Activated CD4-positive, alpha-beta T cell treated with anti-CD3 and anti-CD28 coated beads, Interleukin-2, amount 10 ng/mL, durations not matched to agents 24 days and 14 days (primary cell): ENCODE measurements at regions not wholly inside any gene's neighbourhood (a gene's known extent, or its start where the extent isn't known, plus 50 kb on each side); places are given as distances from the start of the nearest gene placed in this dataset.

Experiments used
- DNase-seq: peaks from one replicate; pipeline ENCODE4 v3.0.0; 2022
- H3K27ac Mint-ChIP-seq: one replicate; pipeline ENCODE4 v1.8.0; 2022; ENCODE audit warnings: mild to moderate bottlenecking, mixed read lengths
- H3K27me3 Mint-ChIP-seq: one replicate; pipeline ENCODE4 v1.8.0; 2022; ENCODE audit warnings: mixed read lengths
- H3K36me3 Mint-ChIP-seq: one replicate; pipeline ENCODE4 v1.8.0; 2022; ENCODE audit warnings: low read depth, mild to moderate bottlenecking, mixed read lengths
- H3K4me1 Mint-ChIP-seq: one replicate; pipeline ENCODE4 v1.8.0; 2021; ENCODE audit warnings: mixed read lengths
- H3K4me3 Mint-ChIP-seq: one replicate; pipeline ENCODE4 v1.8.0; 2022; ENCODE audit warnings: mild to moderate bottlenecking, moderate library complexity, mixed read lengths
- H3K9me3 Mint-ChIP-seq: one replicate; pipeline ENCODE4 v1.8.0; 2021; ENCODE audit warnings: mixed read lengths
- intact Hi-C: fragments of 100-400 bp; cut with micrococcal nuclease; formaldehyde crosslinking; loops from one replicate; pipeline ENCODE4 v1.15.1; 2023

DNA sequence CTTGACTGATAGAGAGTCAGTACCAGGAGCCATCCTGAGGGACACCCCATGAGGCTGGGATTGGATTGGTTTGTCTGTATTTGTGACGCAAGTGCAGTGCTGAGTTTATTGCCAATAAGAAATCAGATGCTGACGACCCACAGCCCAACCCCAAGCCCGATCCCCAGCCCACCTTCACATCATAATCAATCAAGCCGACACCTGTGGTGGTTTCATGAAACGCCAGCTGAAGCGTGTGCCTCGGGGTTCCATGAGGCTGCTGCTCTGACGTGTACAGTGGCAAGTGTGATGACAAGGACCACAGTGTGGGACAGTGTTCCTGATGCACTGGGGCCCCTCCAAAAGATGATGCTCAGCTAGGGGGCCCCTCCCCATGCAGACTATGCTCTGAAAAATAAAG, 62.1 kb upstream of the C14orf180 start:
- Mint-ChIP-seq H3K27me3 (no peaks in the 10 kb centered on the region), H3K9me3 (peaks cover 2% of the 10 kb centered on the region), H3K4me1 (no peaks in the 10 kb centered on the region), H3K4me3 (no peak overlapping the region), H3K36me3 (no peaks in the 10 kb centered on the region), H3K27ac (no peak overlapping the region)
- DNase-seq: no peak
- intact Hi-C loops: no loop called here

DNA sequence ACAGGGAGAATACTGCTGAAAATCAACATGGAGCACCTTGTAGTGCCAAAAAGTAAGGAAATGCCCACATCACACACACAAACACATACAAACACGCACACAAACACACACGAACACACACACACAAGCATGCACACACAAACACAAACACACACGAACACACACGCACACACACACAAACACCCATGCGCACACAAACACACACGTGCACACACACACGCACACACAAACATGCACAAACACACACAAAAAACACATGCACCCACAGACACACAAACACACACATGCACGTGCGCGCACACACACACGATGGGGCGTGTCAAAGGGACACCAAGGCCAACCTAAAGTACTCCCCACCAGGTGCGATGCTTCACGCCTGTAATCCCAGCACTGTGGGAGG, 61.7 kb upstream of the C14orf180 start:
- Mint-ChIP-seq H3K27me3 (no peaks in the 10 kb centered on the region), H3K36me3 (no peaks in the 10 kb centered on the region), H3K4me3 (no peak overlapping the region), H3K9me3 (peaks cover 2% of the 10 kb centered on the region), H3K27ac (no peak overlapping the region), H3K4me1 (no peaks in the 10 kb centered on the region)
- DNase-seq: no peak
- intact Hi-C loops: no loop called here

DNA sequence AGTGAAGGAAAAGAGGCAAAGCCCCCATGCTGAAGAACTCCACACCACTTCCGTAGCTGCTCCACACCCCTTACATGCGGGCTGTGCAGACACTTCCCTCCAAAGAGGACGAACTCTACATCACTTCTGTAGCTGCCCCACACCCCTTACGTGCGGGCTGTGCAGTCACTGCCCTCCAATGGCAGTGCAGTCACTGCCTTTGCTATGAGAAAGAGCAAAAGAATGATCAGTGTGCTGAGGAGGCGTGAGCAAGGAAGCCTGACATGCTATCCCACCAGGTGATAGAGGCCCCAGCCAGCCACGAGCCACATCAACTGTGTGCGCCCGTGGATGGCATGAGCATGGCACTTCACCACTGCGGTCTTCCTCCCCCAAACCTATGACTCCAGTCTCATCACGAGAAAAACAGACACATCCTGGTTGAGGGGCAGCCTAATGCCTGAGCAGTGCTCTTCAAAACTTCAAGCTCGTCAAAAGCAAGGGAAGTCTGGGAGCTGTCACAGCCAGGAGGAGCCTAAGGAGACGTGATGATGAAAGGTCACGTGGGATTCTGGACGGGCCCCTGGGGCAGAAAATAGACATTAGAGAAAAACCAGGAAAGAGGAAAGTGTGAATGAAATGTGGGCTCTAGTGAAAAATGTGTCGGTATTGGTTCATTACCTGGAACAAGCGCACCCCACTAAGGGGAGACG, 60.8 kb upstream of the C14orf180 start:
- H3K9me3 Mint-ChIP-seq: peaks cover 2% of the 10 kb centered on the region
- H3K4me3 Mint-ChIP-seq: no peak overlapping the region
- H3K27me3 Mint-ChIP-seq: no peaks in the 10 kb centered on the region
- intact Hi-C loops: no loop called here
- no peak overlapping the region for H3K27ac Mint-ChIP-seq
- no peak for DNase-seq
- no peaks in the 10 kb centered on the region for H3K36me3 Mint-ChIP-seq
- H3K4me1 Mint-ChIP-seq: no peaks in the 10 kb centered on the region

DNA sequence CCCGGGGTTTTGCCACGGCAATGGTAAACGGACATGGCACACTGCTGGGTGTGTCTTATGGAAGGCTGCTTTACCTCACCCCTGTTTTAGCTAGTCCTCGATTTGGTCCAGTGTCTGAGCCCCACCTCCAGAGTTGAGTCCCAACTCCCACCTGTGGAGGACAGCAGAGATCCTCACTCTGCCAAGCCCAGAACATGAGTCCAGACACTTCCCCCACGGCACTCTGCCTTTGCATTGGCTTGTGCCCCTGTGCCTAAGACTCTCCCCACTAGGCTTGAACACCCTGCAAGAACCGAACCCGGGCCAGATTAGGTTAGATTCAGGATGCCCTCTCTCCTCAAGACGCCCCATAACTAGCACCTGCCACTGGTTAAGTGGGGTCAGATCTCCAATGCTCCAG, 59.8 kb upstream of the C14orf180 start:
- Mint-ChIP-seq H3K4me3 (no peak overlapping the region), H3K27ac (no peak overlapping the region), H3K9me3 (peaks cover 2% of the 10 kb centered on the region), H3K4me1 (no peaks in the 10 kb centered on the region), H3K27me3 (no peaks in the 10 kb centered on the region), H3K36me3 (no peaks in the 10 kb centered on the region)
- DNase-seq: no peak
- intact Hi-C loops: no loop called here

DNA sequence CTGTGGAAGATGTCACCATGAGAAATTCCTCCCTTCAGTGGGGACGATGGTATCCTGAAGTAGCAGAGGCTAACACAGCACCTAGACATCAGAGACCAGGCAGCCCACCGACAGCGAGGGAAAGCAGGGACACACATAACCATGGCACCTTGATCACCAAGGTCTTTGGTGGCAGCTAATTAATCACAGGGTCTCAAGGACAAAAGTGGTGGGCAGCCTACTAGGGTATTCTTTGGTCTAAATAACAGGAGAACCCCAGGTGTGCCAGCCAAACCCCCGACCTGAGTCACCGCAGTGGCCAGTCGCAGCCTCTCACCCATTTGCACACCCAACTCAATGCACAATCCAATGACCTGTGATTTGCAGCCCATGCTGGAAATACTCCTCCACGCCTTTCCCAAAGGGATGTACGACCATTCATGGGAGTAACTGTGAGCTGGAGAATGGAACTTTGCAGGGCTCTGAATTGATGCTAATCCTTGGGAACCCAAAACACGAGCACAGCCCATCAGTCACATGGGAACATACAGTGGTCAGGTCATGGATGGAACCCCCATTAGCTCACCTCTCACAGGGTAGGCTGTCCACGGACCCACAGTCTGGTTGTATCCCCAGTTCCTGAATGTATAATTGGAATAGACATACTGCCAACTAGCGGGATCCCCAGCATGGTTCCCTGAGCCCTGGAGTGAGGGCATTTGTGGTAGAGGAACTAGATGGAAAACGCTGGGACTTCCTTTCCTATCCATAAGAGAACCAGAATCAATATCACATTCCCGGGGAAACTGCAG, 58.7 kb upstream of the C14orf180 start:
- Mint-ChIP-seq H3K4me3 (no peak overlapping the region), H3K4me1 (no peaks in the 10 kb centered on the region), H3K36me3 (no peaks in the 10 kb centered on the region), H3K9me3 (peaks cover 2% of the 10 kb centered on the region), H3K27ac (no peak overlapping the region), H3K27me3 (no peaks in the 10 kb centered on the region)
- DNase-seq: no peak
- intact Hi-C loops: no loop called here

DNA sequence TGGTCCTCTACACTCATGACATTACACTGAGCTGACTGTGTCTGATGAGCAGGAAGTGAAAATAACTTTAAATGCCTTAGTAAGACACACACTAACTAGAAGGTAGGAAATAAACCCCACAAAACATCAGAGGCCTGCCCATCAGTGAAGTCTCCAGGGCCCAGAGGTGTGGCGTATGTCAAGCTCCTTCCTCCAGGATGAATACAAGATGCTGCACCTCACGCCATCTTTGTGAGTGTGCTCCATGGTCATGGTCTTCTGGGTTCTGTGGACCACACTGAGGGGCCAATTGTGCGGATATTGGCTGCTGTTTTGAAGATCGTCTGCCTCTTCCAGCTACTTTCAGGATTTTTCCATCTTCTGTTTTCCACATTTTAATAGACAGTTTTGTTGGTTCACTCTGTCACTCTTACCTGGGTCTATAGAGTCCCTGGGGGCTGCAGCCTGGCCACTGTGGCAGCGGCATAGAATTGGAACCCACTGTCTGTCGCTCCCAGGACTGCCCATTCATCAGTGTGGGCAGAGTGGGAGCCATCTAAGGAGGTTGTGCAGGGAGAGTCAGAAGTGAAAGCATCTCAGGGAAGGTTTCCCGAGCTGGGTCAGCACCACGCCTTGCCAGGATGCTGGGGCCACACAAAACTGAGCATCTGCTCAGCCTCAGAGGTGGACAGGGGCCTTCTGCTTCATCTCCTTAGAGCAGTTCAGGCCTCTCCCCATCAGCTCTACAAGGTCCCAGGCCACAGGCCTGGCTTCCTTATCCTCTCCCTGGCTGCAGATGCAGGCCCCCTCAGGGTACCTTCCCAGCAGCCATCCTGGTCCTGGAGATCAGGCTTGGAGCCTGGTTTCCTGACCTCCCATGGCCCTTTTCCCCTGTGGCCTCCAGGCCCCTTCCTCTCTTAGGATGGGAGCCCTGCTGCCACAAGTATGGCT, 57.5 kb upstream of the C14orf180 start:
- Mint-ChIP-seq H3K27me3 (no peaks in the 10 kb centered on the region), H3K9me3 (peaks cover 9% of the 10 kb centered on the region), H3K4me1 (no peaks in the 10 kb centered on the region), H3K36me3 (no peaks in the 10 kb centered on the region), H3K27ac (no peak overlapping the region), H3K4me3 (no peak overlapping the region)
- intact Hi-C loops: no loop called here
- no peak for DNase-seq

DNA sequence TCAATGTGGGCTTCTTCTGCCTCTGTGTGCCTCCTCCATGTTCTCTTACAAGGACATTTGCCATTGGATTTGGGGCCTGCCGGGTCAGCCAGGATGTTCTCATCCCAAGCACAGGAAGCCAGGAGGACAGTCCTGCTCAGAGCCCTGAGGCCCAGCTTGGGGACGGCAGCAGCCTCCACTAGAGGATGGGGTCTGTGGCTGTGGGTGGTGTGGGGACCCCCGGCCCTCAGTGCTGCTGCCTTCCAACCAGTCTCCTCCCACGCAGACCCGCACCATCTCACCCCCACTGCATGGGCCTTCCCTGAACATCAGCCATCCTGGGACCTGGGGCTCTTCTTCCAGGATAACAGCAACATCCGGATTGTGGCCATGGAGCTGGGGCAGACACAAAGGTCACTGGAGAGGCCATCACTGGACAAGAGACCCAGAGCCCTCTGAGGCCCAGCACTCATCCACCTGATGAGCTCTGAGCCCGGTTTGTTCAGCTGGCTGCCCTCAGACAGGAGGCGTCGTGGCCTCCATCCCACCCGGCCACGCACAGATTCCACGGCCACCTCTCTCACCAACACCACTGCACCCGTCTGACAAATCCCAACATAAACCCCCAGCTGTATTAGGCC, 56.5 kb upstream of the C14orf180 start:
- Mint-ChIP-seq H3K27me3 (no peaks in the 10 kb centered on the region), H3K4me3 (no peak overlapping the region), H3K27ac (no peak overlapping the region), H3K9me3 (peaks cover 13% of the 10 kb centered on the region), H3K36me3 (no peaks in the 10 kb centered on the region), H3K4me1 (no peaks in the 10 kb centered on the region)
- DNase-seq: no peak
- intact Hi-C loops: no loop called here

DNA sequence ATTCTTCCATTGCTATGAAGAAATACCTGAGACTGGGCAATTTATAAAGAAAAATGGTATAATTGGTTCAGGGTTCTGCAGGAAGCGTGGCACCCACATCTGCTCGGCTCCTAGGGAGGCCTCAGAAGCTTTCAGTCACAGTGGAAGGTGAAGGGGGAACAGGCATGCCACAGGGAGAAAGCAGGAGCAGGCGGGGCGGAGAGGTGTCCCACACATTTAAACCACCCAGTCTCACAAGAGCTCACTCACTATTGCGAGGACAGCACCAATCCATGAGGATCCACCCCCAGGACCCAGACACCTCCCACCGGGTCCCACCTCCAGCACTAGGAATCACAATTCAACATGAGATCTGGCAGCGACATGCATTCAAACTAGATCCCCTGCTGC, 56.0 kb upstream of the C14orf180 start:
- Mint-ChIP-seq H3K27ac (no peak overlapping the region), H3K4me1 (no peaks in the 10 kb centered on the region), H3K27me3 (no peaks in the 10 kb centered on the region), H3K36me3 (no peaks in the 10 kb centered on the region), H3K4me3 (no peak overlapping the region), H3K9me3 (peaks cover 16% of the 10 kb centered on the region)
- intact Hi-C loops: no loop called here
- DNase-seq: no peak

DNA sequence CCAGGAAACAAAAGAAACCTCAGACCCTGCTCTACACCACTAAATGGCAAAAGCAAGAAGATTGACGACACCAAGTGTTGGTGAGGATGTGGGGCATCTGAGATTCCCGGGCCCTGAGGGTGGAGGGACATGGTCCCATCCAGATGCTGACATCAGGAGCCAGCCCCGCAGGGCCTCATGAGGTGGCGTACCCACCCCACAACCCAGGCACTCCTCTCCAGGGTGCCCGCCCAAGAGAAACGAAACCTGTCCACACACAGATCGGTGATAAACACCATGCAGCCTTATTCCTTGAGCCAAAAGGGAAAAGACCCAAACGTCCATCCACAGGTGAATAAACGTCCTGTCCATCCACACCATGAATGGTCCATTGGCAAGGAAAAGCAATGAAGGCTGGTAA, 54.8 kb upstream of the C14orf180 start:
- no peaks in the 10 kb centered on the region for H3K36me3 Mint-ChIP-seq
- peaks cover 16% of the 10 kb centered on the region for H3K9me3 Mint-ChIP-seq
- intact Hi-C loops: no loop called here
- H3K27ac Mint-ChIP-seq: no peak overlapping the region
- DNase-seq: no peak
- no peaks in the 10 kb centered on the region for H3K4me1 Mint-ChIP-seq
- H3K4me3 Mint-ChIP-seq: no peak overlapping the region
- no peaks in the 10 kb centered on the region for H3K27me3 Mint-ChIP-seq

DNA sequence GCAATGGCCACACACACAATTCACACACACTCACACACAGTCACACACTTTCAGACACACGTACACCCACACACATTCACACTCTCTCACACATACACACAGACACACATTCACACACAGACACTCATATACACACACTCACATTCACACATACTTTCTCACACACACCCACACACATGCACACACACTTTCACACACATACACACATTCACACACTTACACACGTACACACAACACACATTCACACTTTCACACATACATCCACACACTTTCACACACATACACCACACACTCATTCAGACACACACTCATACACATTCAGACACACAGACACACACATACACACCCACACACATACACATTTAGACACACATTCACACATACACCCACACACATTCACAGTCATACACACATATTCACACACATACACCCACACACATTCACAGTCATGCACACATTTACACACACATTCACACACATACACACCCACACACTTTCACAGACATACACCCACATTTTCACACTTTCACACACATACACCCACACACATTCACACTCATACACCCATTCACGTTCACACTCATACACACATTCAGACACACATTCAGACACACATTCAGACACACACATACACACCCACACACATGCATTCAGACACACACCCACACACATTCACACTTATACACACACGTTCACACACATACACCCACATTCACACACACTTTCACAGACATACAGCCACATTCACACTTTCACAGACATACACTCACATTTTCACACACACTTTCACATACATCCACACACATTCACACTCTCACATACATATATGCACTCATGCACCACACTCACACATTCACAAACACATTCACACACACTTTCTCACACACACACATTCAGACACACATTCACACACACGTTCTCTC, 52.6 kb upstream of the C14orf180 start:
- Mint-ChIP-seq H3K4me3 (no peak overlapping the region), H3K36me3 (no peaks in the 10 kb centered on the region), H3K27ac (no peak overlapping the region), H3K4me1 (no peaks in the 10 kb centered on the region), H3K9me3 (peaks cover 16% of the 10 kb centered on the region), H3K27me3 (no peaks in the 10 kb centered on the region)
- no peak for DNase-seq
- intact Hi-C loops: no loop called here

DNA sequence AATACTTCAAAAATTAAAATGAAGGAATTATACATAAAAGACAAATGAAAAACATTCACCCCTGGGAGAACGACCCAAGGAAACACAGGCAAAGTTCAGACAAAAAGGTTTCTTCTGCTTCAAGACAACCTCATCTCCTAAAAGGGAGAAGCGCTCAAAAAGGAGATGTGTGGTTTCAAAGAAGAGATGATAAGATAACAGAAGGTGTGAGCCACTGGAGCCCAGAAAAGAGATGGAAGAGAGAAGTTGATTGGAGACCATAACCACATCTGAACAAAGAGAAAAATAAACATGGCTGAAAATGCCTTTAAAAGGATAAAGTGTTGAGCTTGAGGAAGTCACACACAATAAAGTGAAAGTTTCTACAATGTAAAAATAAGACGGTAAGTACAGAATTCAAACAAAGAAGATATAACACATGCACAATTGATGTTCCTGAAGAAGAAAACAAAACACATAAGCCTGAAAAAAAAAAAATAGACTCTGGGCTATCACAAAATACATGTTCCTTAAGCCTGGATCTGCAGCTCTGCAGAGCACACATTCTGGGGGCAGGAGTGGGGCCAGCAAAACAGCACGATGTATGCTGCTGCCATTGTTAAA, 51.6 kb upstream of the C14orf180 start:
- DNase-seq: no peak
- Mint-ChIP-seq H3K27me3 (no peaks in the 10 kb centered on the region), H3K27ac (no peak overlapping the region), H3K36me3 (no peaks in the 10 kb centered on the region), H3K4me3 (no peak overlapping the region), H3K4me1 (no peaks in the 10 kb centered on the region), H3K9me3 (peaks cover 16% of the 10 kb centered on the region)
- intact Hi-C loops: no loop called here

DNA sequence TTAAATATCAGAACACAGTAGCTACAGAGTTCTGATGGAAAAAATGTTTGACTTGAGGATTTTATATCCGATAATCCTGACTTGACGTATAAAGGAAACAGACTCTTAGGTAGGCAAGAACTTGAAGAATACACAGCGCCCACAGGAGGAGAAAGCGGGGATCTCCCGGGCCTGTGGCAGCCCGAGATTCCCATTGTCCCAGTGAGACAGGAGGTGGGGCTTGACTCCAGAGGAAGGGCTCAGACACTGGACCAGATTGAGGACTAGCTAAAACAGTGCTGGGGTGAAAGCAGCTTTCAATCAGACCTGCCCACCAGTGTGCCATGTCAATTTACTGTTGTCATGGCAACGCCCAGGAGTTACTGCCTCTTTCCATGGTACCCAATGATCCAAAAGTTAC, 51.1 kb upstream of the C14orf180 start:
- Mint-ChIP-seq H3K4me3 (no peak overlapping the region), H3K4me1 (no peaks in the 10 kb centered on the region), H3K27me3 (no peaks in the 10 kb centered on the region), H3K27ac (no peak overlapping the region), H3K36me3 (no peaks in the 10 kb centered on the region), H3K9me3 (peaks cover 16% of the 10 kb centered on the region)
- intact Hi-C loops: no loop called here
- no peak for DNase-seq
